ENCODE measurements at regions not wholly inside any gene's neighbourhood (a gene's known extent, or its start where the extent isn't known, plus 50 kb on each side); places are given as distances from the start of the nearest gene placed in this dataset.

DNA sequence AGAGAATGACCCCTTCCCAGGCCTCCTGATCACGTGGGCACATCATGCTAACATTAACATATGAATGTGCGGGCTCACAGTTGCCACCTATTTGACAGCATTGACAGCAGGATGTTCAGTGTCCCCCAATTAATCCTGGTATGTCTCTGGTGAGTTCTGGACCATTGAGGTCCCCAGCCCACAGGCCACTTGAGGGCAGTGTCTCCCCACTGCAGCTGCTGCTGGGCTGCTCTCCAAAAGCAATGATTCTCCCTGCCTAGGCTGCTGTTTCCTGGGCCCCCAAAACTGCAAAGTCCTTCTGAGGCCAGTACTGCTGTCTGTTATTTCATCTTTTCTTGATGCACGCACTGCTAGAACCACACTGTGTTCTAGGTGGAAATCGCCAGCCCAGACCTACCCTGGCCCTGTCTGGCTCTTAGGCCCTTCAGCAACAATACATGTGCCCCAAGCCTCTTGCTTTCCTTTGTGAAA is 52.7 kb upstream of the MAPK4 start:
- H3K36me3 Mint-ChIP-seq (ENCODE audit: low read depth), result no peaks in the 10 kb centered on the region
- no peaks in the 10 kb centered on the region for H3K9me3 Mint-ChIP-seq
- H3K27me3 Mint-ChIP-seq (ENCODE audit: low read depth), result no peaks in the 10 kb centered on the region
- H3K27ac Mint-ChIP-seq (ENCODE audit: unreplicated experiment), result no peak overlapping the region
- TF ChIP-seq, protein P1, sequence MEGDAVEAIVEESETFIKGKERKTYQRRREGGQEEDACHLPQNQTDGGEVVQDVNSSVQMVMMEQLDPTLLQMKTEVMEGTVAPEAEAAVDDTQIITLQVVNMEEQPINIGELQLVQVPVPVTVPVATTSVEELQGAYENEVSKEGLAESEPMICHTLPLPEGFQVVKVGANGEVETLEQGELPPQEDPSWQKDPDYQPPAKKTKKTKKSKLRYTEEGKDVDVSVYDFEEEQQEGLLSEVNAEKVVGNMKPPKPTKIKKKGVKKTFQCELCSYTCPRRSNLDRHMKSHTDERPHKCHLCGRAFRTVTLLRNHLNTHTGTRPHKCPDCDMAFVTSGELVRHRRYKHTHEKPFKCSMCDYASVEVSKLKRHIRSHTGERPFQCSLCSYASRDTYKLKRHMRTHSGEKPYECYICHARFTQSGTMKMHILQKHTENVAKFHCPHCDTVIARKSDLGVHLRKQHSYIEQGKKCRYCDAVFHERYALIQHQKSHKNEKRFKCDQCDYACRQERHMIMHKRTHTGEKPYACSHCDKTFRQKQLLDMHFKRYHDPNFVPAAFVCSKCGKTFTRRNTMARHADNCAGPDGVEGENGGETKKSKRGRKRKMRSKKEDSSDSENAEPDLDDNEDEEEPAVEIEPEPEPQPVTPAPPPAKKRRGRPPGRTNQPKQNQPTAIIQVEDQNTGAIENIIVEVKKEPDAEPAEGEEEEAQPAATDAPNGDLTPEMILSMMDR (conservative IDR thresholded peaks at IDR 0.05), result peak; percentile 77
- no peak overlapping the region for H3K4me3 Mint-ChIP-seq
- DNase-seq (ENCODE audit: low read depth, low spot score), result peak; percentile 54
- peaks cover 6% of the 10 kb centered on the region for H3K4me1 Mint-ChIP-seq

GRCh38 chr18:50508228-50508627 is 51.7 kb upstream of the MAPK4 start:
- no peak for DNase-seq (ENCODE audit: low read depth, low spot score)
- no peaks in the 10 kb centered on the region for H3K36me3 Mint-ChIP-seq (ENCODE audit: low read depth)

DNA sequence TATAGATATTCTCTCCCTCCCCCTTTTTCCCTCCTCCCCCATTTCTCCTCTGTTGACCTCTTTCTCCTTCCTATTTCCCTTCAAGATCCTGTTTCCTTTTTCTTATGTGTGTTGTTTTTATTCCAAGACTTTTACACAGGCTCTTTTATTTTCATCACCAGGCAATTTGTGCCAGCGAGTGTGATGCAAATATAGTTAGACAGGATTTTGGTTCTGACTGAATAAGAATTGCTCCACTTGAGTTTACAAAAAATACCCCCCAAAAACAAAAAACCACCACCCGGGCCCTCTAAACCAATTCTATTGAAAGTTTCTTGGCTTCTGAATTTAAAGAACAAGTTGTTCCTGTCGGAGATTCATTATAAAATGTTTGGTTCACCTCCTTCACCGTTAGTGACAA is 50.9 kb upstream of the MAPK4 start:
- H3K9me3 Mint-ChIP-seq, result no peaks in the 10 kb centered on the region

More at GRCh38 chr18:50508228-50508627, 51.7 kb upstream of the MAPK4 start:
- no peaks in the 10 kb centered on the region for H3K27me3 Mint-ChIP-seq (ENCODE audit: low read depth)
- peaks cover 6% of the 10 kb centered on the region for H3K4me1 Mint-ChIP-seq
- TF ChIP-seq, protein P1 (conservative IDR thresholded peaks at IDR 0.05), result no peak
- H3K4me3 Mint-ChIP-seq, result no peak overlapping the region
- H3K27ac Mint-ChIP-seq (ENCODE audit: unreplicated experiment), result no peak overlapping the region
- H3K9me3 Mint-ChIP-seq, result no peaks in the 10 kb centered on the region

More for the DNA sequence above, 50.9 kb upstream of the MAPK4 start:
- TF ChIP-seq, protein P1 (conservative IDR thresholded peaks at IDR 0.05), result no peak
- Mint-ChIP-seq H3K4me3 (no peak overlapping the region), H3K4me1 (peaks cover 6% of the 10 kb centered on the region), H3K27me3 (ENCODE audit: low read depth) (no peaks in the 10 kb centered on the region), H3K36me3 (ENCODE audit: low read depth) (no peaks in the 10 kb centered on the region), H3K27ac (ENCODE audit: unreplicated experiment) (no peak overlapping the region)
- DNase-seq (ENCODE audit: low read depth, low spot score), result no peak
